HCT116 (cell line): ENCODE measurements at regions not wholly inside any gene's neighbourhood (a gene's known extent, or its start where the extent isn't known, plus 50 kb on each side); places are given as distances from the start of the nearest gene placed in this dataset.

Experiments
- ATAC-seq: fragments of 200-7000 bp; cut with Tn5 transposase; 2 replicates; pipeline ENCODE4 v1.9.1; 2020; ENCODE audit warnings: mild to moderate bottlenecking, moderate library complexity
- BruUV-seq: library from RNA; stranded (reverse); fragments of 400-500 nt; replicated peaks from 2 replicates; lab custom pipeline; 2021; lab: Mats Ljungman, UMichigan
- CTCF ChIA-PET: fragments of 300-600 bp; sonication (Branson Sonifier 250); formaldehyde crosslinking; loops from one replicate; lab custom pipeline; 2021; ENCODE audit warnings: antibody characterized with exemption; lab: Charles Lee
- POLR2A ChIA-PET: fragments of 300-600, 350-600 bp; sonication (Branson Sonifier 250); formaldehyde crosslinking; loops from one replicate; lab custom pipeline; 2021; ENCODE audit warnings: antibody characterized with exemption; lab: Charles Lee
- RAD21 ChIA-PET, 2 experiments: fragments of 300-600 bp; sonication (Branson Sonifier 250); formaldehyde crosslinking; loops; one replicate each; lab custom pipeline; 2023; ENCODE audit warnings: low total read pairs in 2 of 2; ENCODE audit not compliant: uncharacterized antibody in 2 of 2, unreplicated experiment in 2 of 2, low non-redundant PET in 1 of 2; lab: Charles Lee
- DNase-seq: peaks from one replicate; pipeline ENCODE4 v3.0.0-alpha.2; 2010; ENCODE audit warnings: low read depth, low spot score
- H2AFZ ChIP-seq: fragments of 200-600 bp; shearing (Covaris generic), sonication (generic); 2 replicates; pipeline ENCODE4 v1.6.1; 2017; ENCODE audit warnings: low read depth, mixed run types, mixed read lengths, antibody characterized with exemption, low read length; ENCODE audit not compliant: poor library complexity, severe bottlenecking
- H3K27ac ChIP-seq: 2 replicates; pipeline ENCODE4 v1.5.1; 2012; ENCODE audit warnings: low read depth, low read length
- H3K27me3 ChIP-seq: fragments of 200-600 bp; sonication (generic); 2 replicates; pipeline ENCODE4 v1.6.1; 2016; ENCODE audit warnings: mixed run types, low read length, mixed read lengths; ENCODE audit not compliant: insufficient read depth
- H3K36me3 ChIP-seq, 2 experiments: fragments of 200-500 bp in 1 of 2; fragments of 200-600 bp in 1 of 2; sonication (Bioruptor generic) in 1 of 2; sonication (generic) in 1 of 2; 2 replicates each; pipeline versions ENCODE4 v1.5.1 to v1.6.1; 2014 to 2016; ENCODE audit warnings: low read length in 2 of 2, inconsistent platforms in 1 of 2, mixed read lengths in 1 of 2, mixed run types in 1 of 2; ENCODE audit not compliant: insufficient read depth in 2 of 2, control insufficient read depth in 1 of 2
- H3K4me1 ChIP-seq, 2 experiments: fragments of 200-600 bp in 1 of 2; sonication (generic) in 1 of 2; 2 replicates each; pipeline versions ENCODE4 v1.5.1 to v1.6.1; 2012 to 2017; ENCODE audit warnings: low read length in 2 of 2, inconsistent platforms in 1 of 2, mild to moderate bottlenecking in 1 of 2, mixed read lengths in 1 of 2, mixed run types in 1 of 2, moderate library complexity in 1 of 2; ENCODE audit not compliant: insufficient read depth in 2 of 2, control insufficient read depth in 1 of 2
- H3K4me2 ChIP-seq: fragments of 200-600 bp; sonication (generic); 2 replicates; pipeline ENCODE4 v1.6.1; 2017; ENCODE audit warnings: mixed run types, low read length, mixed read lengths
- H3K4me3 ChIP-seq, 2 experiments: fragments of 200-600 bp in 1 of 2; sonication (generic) in 1 of 2; replicated peaks in 1 of 2; 2 replicates each; pipeline ENCODE4 v1.5.1; 2011 to 2016; ENCODE audit warnings: low read length in 2 of 2, control low read depth in 1 of 2, low read depth in 1 of 2, mild to moderate bottlenecking in 1 of 2, mixed read lengths in 1 of 2, mixed run types in 1 of 2
- H3K79me2 ChIP-seq: fragments of 200-600 bp; sonication (generic); 2 replicates; pipeline ENCODE4 v1.6.1; 2017; ENCODE audit warnings: mild to moderate bottlenecking, mixed run types, low read length, moderate library complexity, mixed read lengths; ENCODE audit not compliant: insufficient read depth
- H3K9ac ChIP-seq: fragments of 200-600 bp; sonication (generic); 2 replicates; pipeline ENCODE4 v1.6.1; 2016; ENCODE audit warnings: low read length, mixed read lengths
- H3K9me2 ChIP-seq: fragments of 200-600 bp; sonication (generic), shearing (Covaris generic); 2 replicates; pipeline ENCODE4 v1.6.1; 2017; ENCODE audit warnings: mixed run types, mild to moderate bottlenecking, moderate library complexity; ENCODE audit not compliant: insufficient read depth
- H3K9me3 ChIP-seq, 2 experiments: fragments of 200-500 bp in 1 of 2; fragments of 200-600 bp in 1 of 2; sonication (Bioruptor generic) in 1 of 2; sonication (generic) in 1 of 2; 2 replicates each; pipeline ENCODE4 v1.6.1; 2014 to 2017; ENCODE audit warnings: low read length in 2 of 2, mixed read lengths in 2 of 2, inconsistent platforms in 1 of 2, low read depth in 1 of 2, mild to moderate bottlenecking in 1 of 2, mixed run types in 1 of 2, moderate library complexity in 1 of 2; ENCODE audit not compliant: control insufficient read depth in 1 of 2, insufficient read depth in 1 of 2
- H4K20me1 ChIP-seq: fragments of 200-600 bp; sonication (generic), shearing (Covaris generic); 2 replicates; pipeline ENCODE4 v1.6.1; 2017; ENCODE audit warnings: mixed run types, mild to moderate bottlenecking, moderate library complexity; ENCODE audit not compliant: insufficient read depth
- CBX3 ChIP-seq: IDR thresholded peaks from 2 replicates; pipeline ENCODE4 v1.6.1; 2012; ENCODE audit warnings: low read depth
- CEBPB ChIP-seq: IDR thresholded peaks from 2 replicates; pipeline ENCODE4 v1.6.1; 2012; ENCODE audit warnings: low read depth
- EGR1 ChIP-seq: IDR thresholded peaks from 2 replicates; pipeline ENCODE4 v1.6.1; 2012; ENCODE audit warnings: low read depth
- JUND ChIP-seq: IDR thresholded peaks from 2 replicates; pipeline ENCODE4 v1.6.1; 2012
- POLR2A ChIP-seq: IDR thresholded peaks from 2 replicates; pipeline ENCODE4 v1.7.0; 2011; ENCODE audit warnings: borderline replicate concordance; ENCODE audit not compliant: insufficient read depth, insufficient read length; ENCODE audit errors: extremely low read depth
- SIN3A ChIP-seq: IDR thresholded peaks from 2 replicates; pipeline ENCODE4 v1.6.1; 2012; ENCODE audit warnings: low read depth
- TCF7L2 ChIP-seq: IDR thresholded peaks from 2 replicates; pipeline ENCODE4 v1.7.0; 2011; ENCODE audit warnings: borderline replicate concordance, inconsistent platforms; ENCODE audit not compliant: insufficient read depth, insufficient read length; ENCODE audit errors: extremely low read depth
- intact Hi-C: fragments of 100-400 bp; cut with micrococcal nuclease; formaldehyde crosslinking; loops from 2 replicates; pipeline ENCODE4 v1.10.0; 2022
- TF ChIP-seq, protein P1 (sequence below): IDR thresholded peaks from 2 replicates; pipeline ENCODE4 v1.6.1; 2012; ENCODE audit warnings: low read depth
- TF ChIP-seq, protein P2 (sequence below): IDR thresholded peaks from 2 replicates; pipeline ENCODE4 v1.6.1; 2012

DNA sequence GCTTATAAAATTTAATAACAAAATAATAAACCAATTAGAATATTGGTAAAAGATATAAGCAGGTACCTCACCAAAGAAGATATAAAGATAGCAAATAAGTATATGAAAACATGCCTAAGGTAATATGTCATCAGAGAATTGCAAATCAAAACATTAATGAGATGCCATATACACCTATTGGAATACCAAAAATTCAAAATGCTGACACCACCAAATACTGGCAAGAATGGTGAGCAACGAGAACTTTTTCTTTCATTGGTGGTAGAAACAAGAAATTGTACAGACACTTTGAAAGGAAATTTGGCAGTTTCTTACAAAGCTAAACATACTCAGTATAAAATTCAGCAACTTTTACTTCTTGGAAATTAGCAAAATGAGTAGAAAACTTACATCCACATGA is 346.9 kb upstream of the ROBO1 start:
- H3K4me2 ChIP-seq = no peak overlapping the region
- ChIA-PET RAD21 (no interaction called here), CTCF (no interaction called here), POLR2A (no interaction called here)
- no peak overlapping the region for H3K4me3 ChIP-seq
- no peak overlapping the region for H3K27ac ChIP-seq
- H2AFZ ChIP-seq = no peak overlapping the region
- H4K20me1 ChIP-seq = no peaks in the 10 kb centered on the region; the same call in 1 of the 2 replicates
- no peaks in the 10 kb centered on the region for H3K36me3 ChIP-seq
- no peaks in the 10 kb centered on the region for H3K9me2 ChIP-seq
- intact Hi-C loops = no loop called here
- H3K4me1 ChIP-seq = no peaks in the 10 kb centered on the region; a peak in 1 of 4 replicates
- H3K9me3 ChIP-seq = peaks cover 9 to 13% of the 10 kb centered on the region in 2 experiments
- DNase-seq = no peak
- TF ChIP-seq CEBPB (no peak), EGR1 (no peak), TCF7L2 (no peak), POLR2A (no peak), SIN3A (no peak), JUND (no peak), CBX3 (no peak)
- TF ChIP-seq, protein P1, sequence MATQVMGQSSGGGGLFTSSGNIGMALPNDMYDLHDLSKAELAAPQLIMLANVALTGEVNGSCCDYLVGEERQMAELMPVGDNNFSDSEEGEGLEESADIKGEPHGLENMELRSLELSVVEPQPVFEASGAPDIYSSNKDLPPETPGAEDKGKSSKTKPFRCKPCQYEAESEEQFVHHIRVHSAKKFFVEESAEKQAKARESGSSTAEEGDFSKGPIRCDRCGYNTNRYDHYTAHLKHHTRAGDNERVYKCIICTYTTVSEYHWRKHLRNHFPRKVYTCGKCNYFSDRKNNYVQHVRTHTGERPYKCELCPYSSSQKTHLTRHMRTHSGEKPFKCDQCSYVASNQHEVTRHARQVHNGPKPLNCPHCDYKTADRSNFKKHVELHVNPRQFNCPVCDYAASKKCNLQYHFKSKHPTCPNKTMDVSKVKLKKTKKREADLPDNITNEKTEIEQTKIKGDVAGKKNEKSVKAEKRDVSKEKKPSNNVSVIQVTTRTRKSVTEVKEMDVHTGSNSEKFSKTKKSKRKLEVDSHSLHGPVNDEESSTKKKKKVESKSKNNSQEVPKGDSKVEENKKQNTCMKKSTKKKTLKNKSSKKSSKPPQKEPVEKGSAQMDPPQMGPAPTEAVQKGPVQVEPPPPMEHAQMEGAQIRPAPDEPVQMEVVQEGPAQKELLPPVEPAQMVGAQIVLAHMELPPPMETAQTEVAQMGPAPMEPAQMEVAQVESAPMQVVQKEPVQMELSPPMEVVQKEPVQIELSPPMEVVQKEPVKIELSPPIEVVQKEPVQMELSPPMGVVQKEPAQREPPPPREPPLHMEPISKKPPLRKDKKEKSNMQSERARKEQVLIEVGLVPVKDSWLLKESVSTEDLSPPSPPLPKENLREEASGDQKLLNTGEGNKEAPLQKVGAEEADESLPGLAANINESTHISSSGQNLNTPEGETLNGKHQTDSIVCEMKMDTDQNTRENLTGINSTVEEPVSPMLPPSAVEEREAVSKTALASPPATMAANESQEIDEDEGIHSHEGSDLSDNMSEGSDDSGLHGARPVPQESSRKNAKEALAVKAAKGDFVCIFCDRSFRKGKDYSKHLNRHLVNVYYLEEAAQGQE = no peak
- TF ChIP-seq, protein P2, sequence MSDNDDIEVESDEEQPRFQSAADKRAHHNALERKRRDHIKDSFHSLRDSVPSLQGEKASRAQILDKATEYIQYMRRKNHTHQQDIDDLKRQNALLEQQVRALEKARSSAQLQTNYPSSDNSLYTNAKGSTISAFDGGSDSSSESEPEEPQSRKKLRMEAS = no peak
- ATAC-seq = no peak
- H3K27me3 ChIP-seq = no peaks in the 10 kb centered on the region
- BruUV-seq = no TSS peak
- H3K9ac ChIP-seq = no peak overlapping the region
- H3K79me2 ChIP-seq = no peaks in the 10 kb centered on the region
